GM12865 (cell line): ENCODE measurements at regions not wholly inside any gene's neighbourhood (a gene's known extent, or its start where the extent isn't known, plus 50 kb on each side); places are given as distances from the start of the nearest gene placed in this dataset.

ENCODE experiments used
- DNase-seq: peaks from one replicate; pipeline ENCODE4 v3.0.0; 2010; ENCODE audit warnings: low read depth
- H3K4me3 ChIP-seq: 2 replicates; pipeline ENCODE4 v1.5.1; 2011; ENCODE audit warnings: mild to moderate bottlenecking, low read depth, low read length, control low read depth
- CTCF ChIP-seq: IDR thresholded peaks from 2 replicates; pipeline ENCODE4 v1.5.1; 2011; ENCODE audit warnings: low read length, control low read depth, low read depth, inconsistent platforms; ENCODE audit not compliant: insufficient read depth; ENCODE audit errors: missing control alignments

- no peak overlapping the region for H3K4me3 ChIP-seq
- no peak for DNase-seq
Measured at GRCh38 chr6:15044146-15044882, 201.6 kb upstream of the JARID2 start.

DNA sequence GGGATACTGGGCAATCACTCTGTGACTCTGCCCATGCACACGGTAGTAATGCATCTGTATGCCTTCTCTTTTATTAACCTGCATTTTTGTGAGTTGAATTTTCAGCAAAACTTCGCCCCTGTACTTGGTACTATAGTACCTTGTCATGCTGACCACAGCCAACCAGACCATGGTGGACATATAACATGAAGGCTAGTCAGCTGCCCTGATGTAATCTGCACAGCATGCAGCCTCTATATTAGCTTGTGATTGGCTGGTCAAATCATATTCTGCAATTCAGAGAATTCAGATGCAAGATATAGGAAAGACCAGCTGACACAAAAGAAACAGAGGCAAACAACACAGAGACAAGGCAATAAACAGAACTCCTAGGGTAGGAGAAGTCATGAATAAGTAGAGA, 200.9 kb upstream of the JARID2 start:
- TF ChIP-seq CTCF = no peak
- H3K4me3 ChIP-seq = no peak overlapping the region
- DNase-seq = no peak

More at GRCh38 chr6:15044146-15044882, 201.6 kb upstream of the JARID2 start:
- TF ChIP-seq CTCF = no peak

GRCh38 chr6:15046751-15047150, 199.1 kb upstream of the JARID2 start:
- H3K4me3 ChIP-seq = no peak overlapping the region
- no peak for DNase-seq
- no peak for TF ChIP-seq CTCF

GRCh38 chr6:15048367-15048766, 197.5 kb upstream of the JARID2 start:
- no peak for TF ChIP-seq CTCF
- peak; percentile 20 for DNase-seq
- H3K4me3 ChIP-seq = no peak overlapping the region

DNA sequence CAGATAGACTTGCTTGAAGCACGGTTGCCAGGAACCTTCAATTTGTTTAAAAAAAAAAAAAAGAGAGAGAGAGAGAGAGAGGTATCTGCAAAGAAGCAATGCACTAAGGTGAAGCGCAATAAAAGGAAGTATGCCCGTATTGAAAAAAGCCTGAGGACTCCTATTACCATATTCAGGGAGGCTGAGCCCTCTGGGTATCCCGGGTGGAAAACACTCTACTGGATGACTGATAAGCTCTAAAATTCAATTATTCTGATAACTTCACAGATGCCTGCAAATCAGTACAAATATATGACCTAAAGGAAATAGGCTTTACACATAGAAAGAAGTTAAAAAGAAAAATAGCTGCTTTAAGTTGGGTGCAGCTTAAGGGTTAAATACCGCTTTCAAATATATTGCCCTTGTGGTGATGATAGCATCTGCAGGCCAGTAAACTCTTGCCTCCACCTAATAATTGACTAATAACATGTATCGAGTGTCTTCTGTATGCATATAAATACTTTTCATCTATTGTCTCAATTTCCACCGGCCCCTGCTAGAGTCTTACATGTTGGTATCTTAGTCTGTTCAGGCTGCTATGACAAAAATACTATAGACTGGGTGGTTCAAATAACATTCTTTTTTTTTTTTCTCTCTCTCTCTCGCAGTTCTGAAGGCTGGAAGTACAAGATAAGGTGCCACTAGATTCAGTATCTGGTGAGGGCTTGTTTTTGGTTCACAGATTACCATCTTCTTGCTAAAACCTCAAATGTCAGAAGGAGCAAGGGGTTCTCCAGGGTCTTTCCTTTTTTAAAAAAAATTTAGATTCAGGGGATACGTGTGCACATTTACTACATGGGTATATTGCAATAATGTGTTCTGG, 187.4 kb upstream of the JARID2 start:
- no peak for DNase-seq
- no peak overlapping the region for H3K4me3 ChIP-seq
- TF ChIP-seq CTCF = no peak

GRCh38 chr6:15061180-15061641, 184.7 kb upstream of the JARID2 start:
- DNase-seq = no peak
- no peak overlapping the region for H3K4me3 ChIP-seq
- TF ChIP-seq CTCF = no peak
